Endothelial cell of umbilical vein (primary cell): ENCODE measurements at regions not wholly inside any gene's neighbourhood (a gene's known extent, or its start where the extent isn't known, plus 50 kb on each side); places are given as distances from the start of the nearest gene placed in this dataset.

ENCODE experiments used
- CTCF ChIP-seq, 2 donors: IDR thresholded peaks; 1 replicate in 1 of 2; 2 replicates in 1 of 2; pipeline ENCODE4 v1.5.1; 2011; ENCODE audit warnings: low read length in 2 of 2, mild to moderate bottlenecking in 2 of 2, moderate library complexity in 2 of 2, control low read depth in 1 of 2, inconsistent platforms in 1 of 2, low read depth in 1 of 2; ENCODE audit not compliant: insufficient read depth in 1 of 2; ENCODE audit errors: extremely low read depth in 1 of 2
- EZH2 ChIP-seq: IDR thresholded peaks from 2 replicates; pipeline ENCODE4 v1.6.1; 2012; ENCODE audit warnings: borderline replicate concordance, low read depth, mild to moderate bottlenecking, moderate library complexity, low read length, inconsistent platforms; ENCODE audit not compliant: severe bottlenecking
- POLR2AphosphoS5 ChIP-seq: IDR thresholded peaks from 2 replicates; pipeline ENCODE4 v1.6.1; 2012; ENCODE audit warnings: low read depth, mild to moderate bottlenecking, control low read depth, low read length, moderate library complexity; ENCODE audit not compliant: insufficient read depth

- TF ChIP-seq CTCF (IDR thresholded peaks at IDR 0.05; ENCODE audit: extremely low read depth in 1 of 2, insufficient read depth in 1 of 2, low read depth in 1 of 2, low read length in 2 of 2) (no peak), EZH2 (no peak), POLR2AphosphoS5 (no peak)
Measured at GRCh38 chr1:61585714-61586113, 139.2 kb downstream of the TM2D1 start.
